ENCODE measurements at regions not wholly inside any gene's neighbourhood (a gene's known extent, or its start where the extent isn't known, plus 50 kb on each side); places are given as distances from the start of the nearest gene placed in this dataset.

- no peak for DNase-seq
Observed at GRCh38 chr14:34120185-34120977, 169.5 kb upstream of the EGLN3 start.

GRCh38 chr14:34119107-34119858, 168.4 kb upstream of the EGLN3 start:
- no peak for DNase-seq

GRCh38 chr14:34113991-34114390, 163.1 kb upstream of the EGLN3 start:
- DNase-seq: no peak

GRCh38 chr14:34113005-34113511, 162.2 kb upstream of the EGLN3 start:
- no peak for DNase-seq

GRCh38 chr14:34111953-34112352, 161.1 kb upstream of the EGLN3 start:
- no peak for DNase-seq

- DNase-seq: no peak
Observed at GRCh38 chr14:34111505-34111904, 160.6 kb upstream of the EGLN3 start.

GRCh38 chr14:34110531-34110930, 159.7 kb upstream of the EGLN3 start:
- DNase-seq: no peak

GRCh38 chr14:34107441-34107840, 156.6 kb upstream of the EGLN3 start:
- DNase-seq: no peak

GRCh38 chr14:34106310-34106709, 155.4 kb upstream of the EGLN3 start:
- DNase-seq: no peak

- DNase-seq: no peak
Observed at GRCh38 chr14:34104489-34105397, 153.9 kb upstream of the EGLN3 start.

GRCh38 chr14:34103176-34103575, 152.3 kb upstream of the EGLN3 start:
- DNase-seq: no peak

GRCh38 chr14:34099635-34100034, 148.8 kb upstream of the EGLN3 start:
- DNase-seq: no peak

- DNase-seq: no peak
Observed at GRCh38 chr14:34098985-34099349, 148.1 kb upstream of the EGLN3 start.

- DNase-seq: peak; percentile 48
Observed at GRCh38 chr14:34098045-34098984, 147.4 kb upstream of the EGLN3 start.

GRCh38 chr14:34097644-34098043, 146.8 kb upstream of the EGLN3 start:
- no peak for DNase-seq

GRCh38 chr14:34094384-34094783, 143.5 kb upstream of the EGLN3 start:
- DNase-seq: no peak

GRCh38 chr14:34093883-34094282, 143.0 kb upstream of the EGLN3 start:
- DNase-seq: no peak

- DNase-seq: no peak
Observed at GRCh38 chr14:34090451-34090850, 139.6 kb upstream of the EGLN3 start.

- DNase-seq: no peak
Observed at GRCh38 chr14:34088914-34089313, 138.0 kb upstream of the EGLN3 start.

- no peak for DNase-seq
Observed at GRCh38 chr14:34087571-34087970, 136.7 kb upstream of the EGLN3 start.

GRCh38 chr14:34086223-34086757, 135.4 kb upstream of the EGLN3 start:
- DNase-seq: no peak

- no peak for DNase-seq
Observed at GRCh38 chr14:34085695-34086094, 134.8 kb upstream of the EGLN3 start.
